KMS-11 (cell line): ENCODE measurements at regions not wholly inside any gene's neighbourhood (a gene's known extent, or its start where the extent isn't known, plus 50 kb on each side); places are given as distances from the start of the nearest gene placed in this dataset.
A peak's percentile ranks its signal among the peaks of the same experiment; 100 is the strongest.

Source experiments
- H2AFZ ChIP-seq: fragments of 200-600 bp; sonication (generic); 2 replicates; pipeline ENCODE4 v1.6.1; 2016; ENCODE audit warnings: antibody characterized with exemption, mixed run types, low read depth
- H3K27ac ChIP-seq: fragments of 200-600 bp; sonication (generic); 2 replicates; pipeline ENCODE4 v1.6.1; 2016; ENCODE audit warnings: mild to moderate bottlenecking, mixed run types
- H3K27me3 ChIP-seq: fragments of 200-600 bp; sonication (generic); 2 replicates; pipeline ENCODE4 v1.6.1; 2017; ENCODE audit warnings: mild to moderate bottlenecking, low read depth, mixed run types, moderate library complexity; ENCODE audit not compliant: insufficient read depth
- H3K36me3 ChIP-seq: fragments of 200-600 bp; sonication (generic); 2 replicates; pipeline ENCODE4 v1.6.1; 2017; ENCODE audit warnings: mild to moderate bottlenecking, mixed run types; ENCODE audit not compliant: insufficient read depth
- H3K4me1 ChIP-seq: fragments of 200-600 bp; sonication (generic); 2 replicates; pipeline ENCODE4 v1.6.1; 2016; ENCODE audit warnings: mild to moderate bottlenecking, low read depth, mixed run types; ENCODE audit not compliant: poor library complexity, severe bottlenecking
- H3K4me2 ChIP-seq: fragments of 200-600 bp; sonication (generic); 2 replicates; pipeline ENCODE4 v1.7.0; 2016; ENCODE audit warnings: mild to moderate bottlenecking, mixed run types
- H3K4me3 ChIP-seq: fragments of 200-600 bp; sonication (generic); IDR thresholded peaks from 2 replicates; pipeline ENCODE4 v1.6.1; 2017; ENCODE audit warnings: low read depth, low read length, mixed read lengths; ENCODE audit not compliant: insufficient read depth
- H3K79me2 ChIP-seq: fragments of 200-600 bp; sonication (generic); 2 replicates; pipeline ENCODE4 v1.6.1; 2016; ENCODE audit warnings: low read depth, mixed run types; ENCODE audit not compliant: insufficient read depth
- H3K9ac ChIP-seq: fragments of 200-600 bp; sonication (generic); 2 replicates; pipeline ENCODE4 v1.6.1; 2016; ENCODE audit warnings: mild to moderate bottlenecking, mixed run types
- H4K20me1 ChIP-seq: fragments of 200-600 bp; sonication (generic); 2 replicates; pipeline ENCODE4 v1.6.1; 2016; ENCODE audit warnings: mild to moderate bottlenecking, mixed run types; ENCODE audit not compliant: insufficient read depth
- TF ChIP-seq, protein P1 (sequence below): fragments of 200-600 bp; sonication (generic); conservative IDR thresholded peaks from 2 replicates; pipeline ENCODE4 v1.6.1; 2017; ENCODE audit warnings: low read depth, mild to moderate bottlenecking, antibody characterized with exemption, low read length, moderate library complexity, mixed read lengths

GRCh38 chr1:56297904-56298303 lies 281.5 kb downstream of the PLPP3 start:
- no peak overlapping the region for H3K9ac ChIP-seq
- TF ChIP-seq, protein P1, sequence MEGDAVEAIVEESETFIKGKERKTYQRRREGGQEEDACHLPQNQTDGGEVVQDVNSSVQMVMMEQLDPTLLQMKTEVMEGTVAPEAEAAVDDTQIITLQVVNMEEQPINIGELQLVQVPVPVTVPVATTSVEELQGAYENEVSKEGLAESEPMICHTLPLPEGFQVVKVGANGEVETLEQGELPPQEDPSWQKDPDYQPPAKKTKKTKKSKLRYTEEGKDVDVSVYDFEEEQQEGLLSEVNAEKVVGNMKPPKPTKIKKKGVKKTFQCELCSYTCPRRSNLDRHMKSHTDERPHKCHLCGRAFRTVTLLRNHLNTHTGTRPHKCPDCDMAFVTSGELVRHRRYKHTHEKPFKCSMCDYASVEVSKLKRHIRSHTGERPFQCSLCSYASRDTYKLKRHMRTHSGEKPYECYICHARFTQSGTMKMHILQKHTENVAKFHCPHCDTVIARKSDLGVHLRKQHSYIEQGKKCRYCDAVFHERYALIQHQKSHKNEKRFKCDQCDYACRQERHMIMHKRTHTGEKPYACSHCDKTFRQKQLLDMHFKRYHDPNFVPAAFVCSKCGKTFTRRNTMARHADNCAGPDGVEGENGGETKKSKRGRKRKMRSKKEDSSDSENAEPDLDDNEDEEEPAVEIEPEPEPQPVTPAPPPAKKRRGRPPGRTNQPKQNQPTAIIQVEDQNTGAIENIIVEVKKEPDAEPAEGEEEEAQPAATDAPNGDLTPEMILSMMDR: no peak
- no peaks in the 10 kb centered on the region for H3K79me2 ChIP-seq
- peaks cover 39% of the 10 kb centered on the region for H3K4me1 ChIP-seq
- no peak overlapping the region; the same call in 1 of the 2 replicates for H3K27ac ChIP-seq
- no peak overlapping the region for H3K4me3 ChIP-seq
- H2AFZ ChIP-seq: no peak overlapping the region
- peak overlapping the region; percentile 10; the same call in 1 of the 2 replicates for H3K4me2 ChIP-seq
- no peaks in the 10 kb centered on the region for H3K27me3 ChIP-seq
- no peaks in the 10 kb centered on the region for H3K36me3 ChIP-seq
- H4K20me1 ChIP-seq: no peaks in the 10 kb centered on the region

DNA sequence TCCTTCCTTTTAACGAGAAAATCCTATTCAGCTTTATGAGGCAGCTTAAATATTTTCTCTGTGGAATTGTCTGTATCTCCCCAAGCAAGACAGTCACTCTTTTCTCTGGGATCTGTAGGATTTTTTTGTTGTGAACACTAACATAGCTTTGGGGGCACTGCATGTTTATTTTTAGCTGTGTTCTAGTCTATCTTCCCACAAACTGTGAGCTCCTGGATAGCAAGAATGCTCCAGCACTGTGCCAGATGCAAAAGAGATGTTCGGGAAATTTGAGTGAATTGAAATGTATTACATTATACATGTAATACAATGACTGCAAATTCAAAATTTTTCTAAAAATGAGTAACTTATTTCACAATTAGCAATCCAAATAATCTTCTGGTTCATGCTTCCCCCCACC lies 282.2 kb downstream of the PLPP3 start:
- TF ChIP-seq, protein P1: no peak
- H3K4me2 ChIP-seq: peak overlapping the region; percentile 51; the same call in 1 of the 2 replicates

DNA sequence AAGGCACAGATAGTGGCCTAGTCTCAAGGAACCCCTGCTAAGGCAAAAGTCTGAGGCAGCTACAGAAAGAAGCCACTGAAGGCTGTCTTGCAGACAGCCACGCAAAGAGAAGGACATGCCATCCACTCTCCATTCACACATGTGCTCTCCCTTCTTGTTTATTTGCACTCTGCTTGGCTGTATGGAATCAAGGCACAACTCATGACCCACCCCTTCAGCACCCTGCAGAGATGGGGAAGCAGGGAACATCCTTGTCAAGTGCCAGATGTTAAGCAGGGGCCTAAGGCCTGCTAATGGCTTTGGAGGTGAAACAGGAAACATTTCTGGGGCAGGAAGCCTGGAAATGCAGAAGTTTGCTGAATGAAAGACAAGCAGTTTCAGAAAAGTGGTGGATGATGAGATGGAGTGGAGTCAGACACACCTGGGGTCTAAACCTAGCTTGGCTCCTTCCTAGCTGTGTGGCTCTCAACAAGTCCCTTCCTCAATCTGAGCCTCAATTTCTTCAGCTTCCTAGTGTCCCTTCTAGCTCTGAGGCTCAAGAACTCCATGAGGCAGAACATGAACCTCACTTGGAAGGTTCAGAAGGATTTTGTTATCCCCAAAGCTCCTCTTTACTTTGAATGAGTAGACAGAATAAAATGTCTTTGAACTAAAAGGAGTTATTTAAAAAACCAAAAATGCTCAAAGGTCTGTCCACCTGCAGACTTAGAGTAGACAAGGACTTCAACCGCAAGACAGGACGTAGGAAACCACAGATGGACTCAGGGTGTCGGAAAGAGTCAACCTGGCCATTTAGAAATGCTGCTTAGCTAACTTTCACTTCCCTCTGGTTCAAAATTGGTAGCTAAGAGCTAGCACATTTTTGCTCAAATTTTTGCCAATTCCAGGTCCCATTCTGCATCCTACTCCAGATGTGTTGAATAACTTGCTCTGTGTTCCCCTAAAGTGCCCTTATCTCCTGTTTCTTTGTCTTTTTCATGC lies 283.1 kb downstream of the PLPP3 start:
- no peaks in the 10 kb centered on the region for H4K20me1 ChIP-seq
- H3K36me3 ChIP-seq: no peaks in the 10 kb centered on the region
- no peak overlapping the region for H3K27ac ChIP-seq
- no peak overlapping the region for H2AFZ ChIP-seq
- H3K79me2 ChIP-seq: no peaks in the 10 kb centered on the region
- peaks cover 39% of the 10 kb centered on the region for H3K4me1 ChIP-seq
- TF ChIP-seq, protein P1: no peak
- peak overlapping the region; percentile 51; the same call in 1 of the 2 replicates for H3K4me2 ChIP-seq
- H3K4me3 ChIP-seq: no peak overlapping the region
- no peaks in the 10 kb centered on the region for H3K27me3 ChIP-seq
- H3K9ac ChIP-seq: no peak overlapping the region

More for the DNA sequence above, 282.2 kb downstream of the PLPP3 start:
- no peaks in the 10 kb centered on the region for H3K27me3 ChIP-seq
- H3K4me3 ChIP-seq: no peak overlapping the region
- peaks cover 39% of the 10 kb centered on the region for H3K4me1 ChIP-seq
- H3K27ac ChIP-seq: no peak overlapping the region; the same call in 1 of the 2 replicates
- no peak overlapping the region for H3K9ac ChIP-seq
- no peak overlapping the region for H2AFZ ChIP-seq
- H4K20me1 ChIP-seq: no peaks in the 10 kb centered on the region
- H3K36me3 ChIP-seq: no peaks in the 10 kb centered on the region
- H3K79me2 ChIP-seq: no peaks in the 10 kb centered on the region

GRCh38 chr1:56291374-56291919 lies 287.9 kb downstream of the PLPP3 start:
- H4K20me1 ChIP-seq: no peaks in the 10 kb centered on the region
- H3K36me3 ChIP-seq: no peaks in the 10 kb centered on the region
- TF ChIP-seq, protein P1: no peak
- H3K4me3 ChIP-seq: no peak overlapping the region
- no peak overlapping the region for H3K27ac ChIP-seq
- no peaks in the 10 kb centered on the region for H3K79me2 ChIP-seq
- H3K9ac ChIP-seq: no peak overlapping the region
- H3K27me3 ChIP-seq: no peaks in the 10 kb centered on the region
- peaks cover 14% of the 10 kb centered on the region for H3K4me1 ChIP-seq
- H2AFZ ChIP-seq: no peak overlapping the region
- H3K4me2 ChIP-seq: no peak overlapping the region
